SKM-1 (cell line): ENCODE measurements at regions not wholly inside any gene's neighbourhood (a gene's known extent, or its start where the extent isn't known, plus 50 kb on each side); places are given as distances from the start of the nearest gene placed in this dataset.

Source experiments
- DNase-seq: peaks from one replicate; lab custom pipeline; 2025; ENCODE audit not compliant: unreplicated experiment; lab: John Stamatoyannopoulos, UW

GRCh38 chr5:17161662-17162061 is 55.8 kb upstream of the BASP1 start:
- DNase-seq: no peak

GRCh38 chr5:17163221-17163620 is 54.2 kb upstream of the BASP1 start:
- DNase-seq: no peak

- DNase-seq: no peak
Measured at GRCh38 chr5:17167171-17167891, 50.1 kb upstream of the BASP1 start.
